HepG2 (cell line): ENCODE measurements at regions not wholly inside any gene's neighbourhood (a gene's known extent, or its start where the extent isn't known, plus 50 kb on each side); places are given as distances from the start of the nearest gene placed in this dataset.

ENCODE experiments used
- ATAC-seq: fragments of 200-7000 bp; cut with Tn5 transposase; 3 replicates; pipeline ENCODE4 v1.9.1; 2020; ENCODE audit warnings: mild to moderate bottlenecking, moderate library complexity
- BruUV-seq: library from RNA; stranded (reverse); fragments of 400-500 nt; replicated peaks from 2 replicates; lab custom pipeline; 2021; lab: Mats Ljungman, UMichigan
- CTCF ChIA-PET: fragments of 300-600 bp; formaldehyde crosslinking; extraction: SDS; loops from one replicate; lab custom pipeline; 2021; ENCODE audit warnings: low total read pairs, inconsistent platforms, low intra/inter-chr PET ratio; lab: Yijun Ruan, JAX
- POLR2A ChIA-PET: fragments of 350-600 bp; sonication (Branson Sonifier 250); formaldehyde crosslinking; loops from one replicate; lab custom pipeline; 2020; ENCODE audit warnings: antibody characterized with exemption, inconsistent platforms; lab: Yijun Ruan, JAX
- DNase-seq: peaks from one replicate; pipeline ENCODE4 v3.0.0-alpha.2; 2015; ENCODE audit warnings: low spot score
- FAIRE-seq: peaks from 3 replicates; lab custom pipeline; 2011; peaks lifted over from hg19 to GRCh38; lab: Jason Lieb, UNC
- H2AFZ ChIP-seq: one replicate; pipeline ENCODE4 v1.6.1; 2011; ENCODE audit warnings: low read length, inconsistent platforms
- H3K27ac ChIP-seq: fragments of 300-600 bp; 3 replicates; pipeline ENCODE4 v1.8.0; 2011; ENCODE audit warnings: mixed run types, mild to moderate bottlenecking, mixed read lengths, low read length, inconsistent platforms; ENCODE audit not compliant: insufficient read depth; ENCODE audit errors: extremely low read length
- H3K27me3 ChIP-seq, 2 experiments: fragments of 200-600 bp in 1 of 2; 2 replicates in 1 of 2; 3 replicates in 1 of 2; pipeline versions ENCODE4 v1.6.0 to v1.8.0; 2011; ENCODE audit warnings: low read length in 2 of 2, mild to moderate bottlenecking in 2 of 2, moderate library complexity in 2 of 2, inconsistent platforms in 1 of 2; ENCODE audit not compliant: insufficient read depth in 2 of 2, control insufficient read depth in 1 of 2
- H3K36me3 ChIP-seq, 2 experiments: fragments of 200-600 bp in 1 of 2; replicated peaks in 1 of 2; 2 replicates in 1 of 2; 3 replicates in 1 of 2; pipeline versions ENCODE4 v1.5.1 to v1.8.0; 2011; ENCODE audit warnings: low read length in 2 of 2, inconsistent platforms in 1 of 2; ENCODE audit not compliant: insufficient read depth in 2 of 2, control insufficient read depth in 1 of 2
- H3K4me1 ChIP-seq: 2 replicates; pipeline ENCODE4 v1.5.1; 2012; ENCODE audit warnings: low read length, inconsistent platforms; ENCODE audit not compliant: insufficient read depth
- H3K4me2 ChIP-seq: 2 replicates; pipeline ENCODE4 v1.6.0; 2011; ENCODE audit warnings: low read depth, low read length, inconsistent platforms
- H3K4me3 ChIP-seq, 3 experiments: fragments of 200-600 bp in 1 of 3; sonication (generic), shearing (Covaris generic) in 1 of 3; replicated peaks in 1 of 3; 2 replicates each; pipeline ENCODE4 v1.5.1; 2011 to 2016; ENCODE audit warnings: low read length in 3 of 3, inconsistent platforms in 2 of 3, low read depth in 2 of 3, mild to moderate bottlenecking in 2 of 3, control low read depth in 1 of 3, mixed read lengths in 1 of 3; ENCODE audit not compliant: insufficient read depth in 1 of 3
- H3K79me2 ChIP-seq: one replicate; pipeline ENCODE4 v1.6.1; 2011; ENCODE audit warnings: low read length, inconsistent platforms; ENCODE audit not compliant: insufficient read depth
- H3K9ac ChIP-seq: 2 replicates; pipeline ENCODE4 v1.6.0; 2011; ENCODE audit warnings: mild to moderate bottlenecking, low read depth, low read length, inconsistent platforms; ENCODE audit not compliant: insufficient read depth
- H3K9me3 ChIP-seq: 2 replicates; pipeline ENCODE4 v1.5.1; 2012; ENCODE audit warnings: mild to moderate bottlenecking, low read length
- H4K20me1 ChIP-seq: 2 replicates; pipeline ENCODE4 v1.6.0; 2011; ENCODE audit warnings: inconsistent platforms, mild to moderate bottlenecking, low read length, moderate library complexity; ENCODE audit not compliant: insufficient read depth
- GABPA ChIP-seq, 2 experiments: IDR thresholded peaks; 2 replicates each; pipeline ENCODE4 v1.6.1; 2011 to 2016; ENCODE audit warnings: low read depth in 2 of 2, low read length in 1 of 2, missing biosample characterization in 1 of 2, missing genetic modification characterization in 1 of 2
- GATAD1 ChIP-seq: IDR thresholded peaks from 2 replicates; pipeline ENCODE4 v1.6.1; 2016; ENCODE audit warnings: missing genetic modification reagents, missing compliant biosample characterization
- KLF6 ChIP-seq: IDR thresholded peaks from 2 replicates; pipeline ENCODE4 v1.8.0; 2016; ENCODE audit warnings: missing biosample characterization, missing genetic modification reagents
- NR2F1 ChIP-seq, 2 experiments: fragments of 450-650 bp in 1 of 2; formaldehyde crosslinking in 1 of 2; IDR thresholded peaks; 2 replicates each; pipeline versions ENCODE4 v1.5.0 to v1.6.1; 2016 to 2020; ENCODE audit warnings: mild to moderate bottlenecking in 1 of 2, missing compliant biosample characterization in 1 of 2, missing genetic modification reagents in 1 of 2, moderate library complexity in 1 of 2
- TEAD3 ChIP-seq: optimal IDR thresholded peaks from 2 replicates; pipeline ENCODE3; 2016; ENCODE audit warnings: borderline replicate concordance
- ZNF232 ChIP-seq: sonication (generic); formaldehyde crosslinking; IDR thresholded peaks from 2 replicates; pipeline ENCODE4 v1.4.0; 2020; ENCODE audit warnings: missing genetic modification reagents, borderline replicate concordance
- ZNF550 ChIP-seq: sonication (generic); formaldehyde crosslinking; IDR thresholded peaks from 2 replicates; pipeline ENCODE4 v1.4.0; 2020; ENCODE audit warnings: mild to moderate bottlenecking, missing genetic modification reagents, borderline replicate concordance
- ZSCAN21 ChIP-seq: sonication (generic); formaldehyde crosslinking; IDR thresholded peaks from 2 replicates; pipeline ENCODE4 v1.8.0; 2022; ENCODE audit warnings: mild to moderate bottlenecking, missing genetic modification reagents, moderate library complexity, borderline replicate concordance
- WGBS: methylation state at CpG from one replicate; pipeline ENCODE4 v1.1.6; 2017; ENCODE audit warnings: low lambda C conversion rate; 5-methylcytosine and 5-hydroxymethylcytosine counted together
- in situ Hi-C: cut with HindIII; loops from 2 replicates; pipeline ENCODE4 v1.10.0; 2017; ENCODE audit warnings: low pct_unique_long_range_greater_than_20kb; ENCODE audit not compliant: extremely low pct_ligation_motif_present
- intact Hi-C: fragments of 100-400 bp; cut with micrococcal nuclease; formaldehyde crosslinking; loops from one replicate; pipeline ENCODE4 v1.10.0; 2022; ENCODE audit not compliant: unreplicated experiment
- TF ChIP-seq, protein P1 (sequence below): sonication (generic); formaldehyde crosslinking; IDR thresholded peaks from 2 replicates; pipeline ENCODE4 v1.8.0; 2022; ENCODE audit warnings: missing genetic modification reagents, mild to moderate bottlenecking, borderline replicate concordance
- TF ChIP-seq, protein P2 (sequence below): sonication (generic); formaldehyde crosslinking; IDR thresholded peaks from 2 replicates; pipeline ENCODE4 v1.4.0; 2020; ENCODE audit warnings: missing genetic modification reagents
- TF ChIP-seq, protein P3 (sequence below): sonication (generic); formaldehyde crosslinking; IDR thresholded peaks from 2 replicates; pipeline ENCODE4 v1.9.0; 2022; ENCODE audit warnings: low read depth, missing genetic modification reagents
- TF ChIP-seq, protein P4 (sequence below): sonication (generic); formaldehyde crosslinking; IDR thresholded peaks from 2 replicates; pipeline ENCODE4 v1.4.0; 2020; ENCODE audit warnings: missing genetic modification reagents, borderline replicate concordance
- TF ChIP-seq, protein P5 (sequence below): sonication (generic); formaldehyde crosslinking; IDR thresholded peaks from 2 replicates; pipeline ENCODE4 v1.4.0; 2020; ENCODE audit warnings: missing genetic modification reagents, borderline replicate concordance

DNA sequence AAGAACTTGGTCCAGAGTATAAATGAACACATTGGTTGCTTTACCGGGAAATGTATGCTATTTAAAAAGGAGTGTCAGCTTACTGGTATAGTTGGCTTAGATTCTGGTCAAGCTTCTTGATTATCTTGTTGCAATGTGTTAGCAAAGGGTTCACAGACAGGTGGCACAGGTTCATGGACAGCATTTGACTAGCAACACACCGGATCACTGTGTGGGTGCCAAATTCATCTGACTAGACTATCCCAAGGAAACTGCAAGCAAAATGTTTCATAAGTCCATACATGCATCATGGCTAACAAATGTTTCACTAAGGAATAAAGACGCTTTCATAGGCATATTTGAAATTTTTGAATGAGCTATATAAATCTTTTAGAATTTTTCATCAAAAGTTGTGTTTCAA, 274.1 kb downstream of the PLK2 start:
- H2AFZ ChIP-seq, result no peak overlapping the region
- H3K27ac ChIP-seq, result no peak overlapping the region
- ATAC-seq (no peak), DNase-seq (no peak), FAIRE-seq (no peak)
- no TSS peak for BruUV-seq
- WGBS, result 37% methylated on average over 3 of the region's 3 CpGs
- no peak overlapping the region for H3K4me3 ChIP-seq
- no peaks in the 10 kb centered on the region for H4K20me1 ChIP-seq
- H3K27me3 ChIP-seq, result no peaks in the 10 kb centered on the region
- H3K4me2 ChIP-seq, result no peak overlapping the region
- H3K36me3 ChIP-seq, result no peaks in the 10 kb centered on the region
- H3K4me1 ChIP-seq, result no peaks in the 10 kb centered on the region
- H3K79me2 ChIP-seq, result no peaks in the 10 kb centered on the region
- CTCF ChIA-PET, result no interaction called here
- POLR2A ChIA-PET, result no interaction called here
- H3K9me3 ChIP-seq, result no peaks in the 10 kb centered on the region
- H3K9ac ChIP-seq, result no peak overlapping the region
- intact Hi-C loops (no loop called here), in situ Hi-C loops (no loop called here)
- TF ChIP-seq ZSCAN21, result no peak
- no peak for TF ChIP-seq GATAD1 (CRISPR knock-in tag)
- TF ChIP-seq, protein P1, sequence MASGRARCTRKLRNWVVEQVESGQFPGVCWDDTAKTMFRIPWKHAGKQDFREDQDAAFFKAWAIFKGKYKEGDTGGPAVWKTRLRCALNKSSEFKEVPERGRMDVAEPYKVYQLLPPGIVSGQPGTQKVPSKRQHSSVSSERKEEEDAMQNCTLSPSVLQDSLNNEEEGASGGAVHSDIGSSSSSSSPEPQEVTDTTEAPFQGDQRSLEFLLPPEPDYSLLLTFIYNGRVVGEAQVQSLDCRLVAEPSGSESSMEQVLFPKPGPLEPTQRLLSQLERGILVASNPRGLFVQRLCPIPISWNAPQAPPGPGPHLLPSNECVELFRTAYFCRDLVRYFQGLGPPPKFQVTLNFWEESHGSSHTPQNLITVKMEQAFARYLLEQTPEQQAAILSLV (CRISPR knock-in tag), result no peak
- TF ChIP-seq KLF6 (CRISPR knock-in tag), result no peak
- no peak for TF ChIP-seq NR2F1 (CRISPR knock-in tag; IDR thresholded peaks at IDR 0.05)
- TF ChIP-seq, protein P2, sequence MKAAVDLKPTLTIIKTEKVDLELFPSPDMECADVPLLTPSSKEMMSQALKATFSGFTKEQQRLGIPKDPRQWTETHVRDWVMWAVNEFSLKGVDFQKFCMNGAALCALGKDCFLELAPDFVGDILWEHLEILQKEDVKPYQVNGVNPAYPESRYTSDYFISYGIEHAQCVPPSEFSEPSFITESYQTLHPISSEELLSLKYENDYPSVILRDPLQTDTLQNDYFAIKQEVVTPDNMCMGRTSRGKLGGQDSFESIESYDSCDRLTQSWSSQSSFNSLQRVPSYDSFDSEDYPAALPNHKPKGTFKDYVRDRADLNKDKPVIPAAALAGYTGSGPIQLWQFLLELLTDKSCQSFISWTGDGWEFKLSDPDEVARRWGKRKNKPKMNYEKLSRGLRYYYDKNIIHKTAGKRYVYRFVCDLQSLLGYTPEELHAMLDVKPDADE (CRISPR knock-in tag), result no peak
- TF ChIP-seq, protein P3, sequence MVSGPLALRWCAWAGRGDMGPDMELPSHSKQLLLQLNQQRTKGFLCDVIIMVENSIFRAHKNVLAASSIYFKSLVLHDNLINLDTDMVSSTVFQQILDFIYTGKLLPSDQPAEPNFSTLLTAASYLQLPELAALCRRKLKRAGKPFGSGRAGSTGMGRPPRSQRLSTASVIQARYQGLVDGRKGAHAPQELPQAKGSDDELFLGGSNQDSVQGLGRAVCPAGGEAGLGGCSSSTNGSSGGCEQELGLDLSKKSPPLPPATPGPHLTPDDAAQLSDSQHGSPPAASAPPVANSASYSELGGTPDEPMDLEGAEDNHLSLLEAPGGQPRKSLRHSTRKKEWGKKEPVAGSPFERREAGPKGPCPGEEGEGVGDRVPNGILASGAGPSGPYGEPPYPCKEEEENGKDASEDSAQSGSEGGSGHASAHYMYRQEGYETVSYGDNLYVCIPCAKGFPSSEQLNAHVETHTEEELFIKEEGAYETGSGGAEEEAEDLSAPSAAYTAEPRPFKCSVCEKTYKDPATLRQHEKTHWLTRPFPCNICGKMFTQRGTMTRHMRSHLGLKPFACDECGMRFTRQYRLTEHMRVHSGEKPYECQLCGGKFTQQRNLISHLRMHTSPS (CRISPR knock-in tag), result no peak
- no peak for TF ChIP-seq TEAD3 (CRISPR knock-in tag)
- TF ChIP-seq, protein P4, sequence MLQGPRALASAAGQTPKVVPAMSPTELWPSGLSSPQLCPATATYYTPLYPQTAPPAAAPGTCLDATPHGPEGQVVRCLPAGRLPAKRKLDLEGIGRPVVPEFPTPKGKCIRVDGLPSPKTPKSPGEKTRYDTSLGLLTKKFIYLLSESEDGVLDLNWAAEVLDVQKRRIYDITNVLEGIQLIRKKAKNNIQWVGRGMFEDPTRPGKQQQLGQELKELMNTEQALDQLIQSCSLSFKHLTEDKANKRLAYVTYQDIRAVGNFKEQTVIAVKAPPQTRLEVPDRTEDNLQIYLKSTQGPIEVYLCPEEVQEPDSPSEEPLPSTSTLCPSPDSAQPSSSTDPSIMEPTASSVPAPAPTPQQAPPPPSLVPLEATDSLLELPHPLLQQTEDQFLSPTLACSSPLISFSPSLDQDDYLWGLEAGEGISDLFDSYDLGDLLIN (CRISPR knock-in tag), result no peak
- no peak for TF ChIP-seq ZNF232 (CRISPR knock-in tag)
- no peak for TF ChIP-seq GABPA (IDR thresholded peaks at IDR 0.05; ENCODE audit: low read depth, low read length)
- no peak for TF ChIP-seq GABPA (CRISPR knock-in tag; IDR thresholded peaks at IDR 0.05; ENCODE audit: low read depth)
- TF ChIP-seq, protein P5, sequence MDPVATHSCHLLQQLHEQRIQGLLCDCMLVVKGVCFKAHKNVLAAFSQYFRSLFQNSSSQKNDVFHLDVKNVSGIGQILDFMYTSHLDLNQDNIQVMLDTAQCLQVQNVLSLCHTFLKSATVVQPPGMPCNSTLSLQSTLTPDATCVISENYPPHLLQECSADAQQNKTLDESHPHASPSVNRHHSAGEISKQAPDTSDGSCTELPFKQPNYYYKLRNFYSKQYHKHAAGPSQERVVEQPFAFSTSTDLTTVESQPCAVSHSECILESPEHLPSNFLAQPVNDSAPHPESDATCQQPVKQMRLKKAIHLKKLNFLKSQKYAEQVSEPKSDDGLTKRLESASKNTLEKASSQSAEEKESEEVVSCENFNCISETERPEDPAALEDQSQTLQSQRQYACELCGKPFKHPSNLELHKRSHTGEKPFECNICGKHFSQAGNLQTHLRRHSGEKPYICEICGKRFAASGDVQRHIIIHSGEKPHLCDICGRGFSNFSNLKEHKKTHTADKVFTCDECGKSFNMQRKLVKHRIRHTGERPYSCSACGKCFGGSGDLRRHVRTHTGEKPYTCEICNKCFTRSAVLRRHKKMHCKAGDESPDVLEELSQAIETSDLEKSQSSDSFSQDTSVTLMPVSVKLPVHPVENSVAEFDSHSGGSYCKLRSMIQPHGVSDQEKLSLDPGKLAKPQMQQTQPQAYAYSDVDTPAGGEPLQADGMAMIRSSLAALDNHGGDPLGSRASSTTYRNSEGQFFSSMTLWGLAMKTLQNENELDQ (CRISPR knock-in tag), result no peak
- TF ChIP-seq ZNF550 (CRISPR knock-in tag), result no peak
